ENCODE measurements at regions not wholly inside any gene's neighbourhood (a gene's known extent, or its start where the extent isn't known, plus 50 kb on each side); places are given as distances from the start of the nearest gene placed in this dataset.

GRCh38 chr4:22324422-22324821 lies 191.4 kb downstream of the ADGRA3 start:
- no peak for DNase-seq (ENCODE audit: low read depth, low spot score)
- Histone ChIP-seq H3K27ac (ENCODE audit: control insufficient read depth, insufficient read depth) (no peak overlapping the region), H3K36me3 (ENCODE audit: control insufficient read depth in 2 of 2, insufficient read depth in 2 of 2, low read length in 1 of 2) (no peaks in the 10 kb centered on the region), H4K20me1 (ENCODE audit: control insufficient read depth, insufficient read depth) (no peaks in the 10 kb centered on the region), H3K4me3 (no peak overlapping the region), H3K9me3 (replicated peaks; ENCODE audit: control insufficient read depth, insufficient read depth, low read length) (no peaks in the 10 kb centered on the region), H3K4me1 (ENCODE audit: control insufficient read depth, insufficient read depth, low read length) (no peaks in the 10 kb centered on the region), H3K79me2 (ENCODE audit: control insufficient read depth, insufficient read depth, low read length) (no peaks in the 10 kb centered on the region), H3K27me3 (replicated peaks in 1 of 2; ENCODE audit: control insufficient read depth in 2 of 2, insufficient read depth in 2 of 2, low read length in 1 of 2) (no peaks in the 10 kb centered on the region), H3K9ac (ENCODE audit: control insufficient read depth, insufficient read depth, low read length) (no peak overlapping the region), H3K4me2 (ENCODE audit: control insufficient read depth, insufficient read depth) (no peak overlapping the region), H2AFZ (ENCODE audit: control insufficient read depth, low read depth, low read length) (no peak overlapping the region)
- ChIA-PET SMC1A (ENCODE audit: uncharacterized antibody, unreplicated experiment) (no interaction called here), RAD21 (ENCODE audit: unreplicated experiment) (no interaction called here), POLR2A (no interaction called here), CTCF (no interaction called here)
- BruUV-seq (replicated peaks): no TSS peak
- in situ Hi-C loops (cut with MboI): no loop called here
- intact Hi-C loops (cut with micrococcal nuclease; ENCODE audit: unreplicated experiment): no loop called here
- no peak for ATAC-seq
- WGBS (ENCODE audit: insufficient coverage, insufficient replicate concordance, low lambda C conversion rate, missing lambda C conversion rate): 0% methylated on average over 1 of the region's 1 CpG
- no peak for FAIRE-seq
- TF ChIP-seq MYC (IDR thresholded peaks at IDR 0.05; ENCODE audit: insufficient read depth, insufficient read length, insufficient replicate concordance, low read length, severe bottlenecking) (no peak), NRF1 (conservative IDR thresholded peaks at IDR 0.05; ENCODE audit: low read depth, low read length) (no peak), CHD2 (IDR thresholded peaks at IDR 0.05; ENCODE audit: borderline replicate concordance, low read depth, low read length) (no peak), SP1 (IDR thresholded peaks at IDR 0.05; ENCODE audit: low read depth, low read length) (no peak), YBX1 (IDR thresholded peaks at IDR 0.05) (no peak), DPF2 (IDR thresholded peaks at IDR 0.05) (no peak), PML (IDR thresholded peaks at IDR 0.05; ENCODE audit: low read length) (no peak), ZNF384 (IDR thresholded peaks at IDR 0.05; ENCODE audit: borderline replicate concordance, low read depth, low read length) (no peak), CTCF (IDR thresholded peaks at IDR 0.05 in 2 of 3, conservative IDR thresholded peaks at IDR 0.05 in 1 of 3; ENCODE audit: control insufficient read depth in 2 of 3, extremely low read depth in 1 of 3, insufficient read depth in 1 of 3, low read depth in 3 of 3, low read length in 3 of 3) (no peak), IRF4 (IDR thresholded peaks at IDR 0.05; ENCODE audit: low read depth, low read length) (no peak), NR2C1 (IDR thresholded peaks at IDR 0.05) (no peak), ATF2 (IDR thresholded peaks at IDR 0.05; ENCODE audit: low read length) (no peak), JUNB (IDR thresholded peaks at IDR 0.05) (no peak), WRNIP1 (IDR thresholded peaks at IDR 0.05; ENCODE audit: borderline replicate concordance, low read depth, low read length) (no peak), IRF3 (IDR thresholded peaks at IDR 0.05) (no peak), POLR2AphosphoS5 (IDR thresholded peaks at IDR 0.05; ENCODE audit: low read length) (no peak), SMC3 (IDR thresholded peaks at IDR 0.05; ENCODE audit: borderline replicate concordance, low read length) (no peak), HDAC6 (IDR thresholded peaks at IDR 0.05; ENCODE audit: unreplicated experiment) (no peak), ELK1 (IDR thresholded peaks at IDR 0.05; ENCODE audit: low read depth, low read length) (no peak)
